Stimulated activated CD4-positive, alpha-beta T cell treated with anti-CD3 and anti-CD28 coated beads, Interleukin-4, amount 100 ng/mL, for 48 hours (primary cell): ENCODE measurements at regions not wholly inside any gene's neighbourhood (a gene's known extent, or its start where the extent isn't known, plus 50 kb on each side); places are given as distances from the start of the nearest gene placed in this dataset.

Experiments
- DNase-seq, 2 donors: peaks; one replicate each; pipeline ENCODE4 v3.0.0-alpha.2; 2020; ENCODE audit warnings: low read depth in 2 of 2

DNA sequence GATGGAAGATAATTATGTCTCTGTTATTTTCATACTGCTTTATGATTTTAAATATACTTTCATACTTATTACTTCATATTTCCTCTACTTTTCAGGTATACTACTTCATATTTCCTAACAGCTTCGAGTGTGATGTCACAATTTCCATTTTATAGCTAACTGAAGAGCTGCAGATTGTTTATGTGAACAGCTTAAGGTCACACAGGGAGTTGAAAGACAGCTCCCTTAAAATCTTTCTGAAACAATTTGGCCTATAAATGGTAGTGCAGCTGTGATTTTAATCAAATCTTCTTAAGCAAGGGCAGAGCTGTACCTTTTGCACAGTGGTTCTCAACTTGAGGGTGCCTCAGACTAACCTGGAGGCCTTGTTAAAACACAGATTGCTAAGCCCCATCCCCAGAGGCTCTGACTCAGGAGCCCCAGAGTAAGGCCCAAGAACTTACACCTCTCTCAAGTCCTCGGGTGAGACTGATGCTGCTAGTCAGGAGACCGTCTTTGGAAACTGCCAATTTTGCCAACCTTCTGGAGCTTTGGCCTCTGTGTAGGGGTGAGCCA lies 347.0 kb upstream of the HSF2 start:
- no peak for DNase-seq

DNA sequence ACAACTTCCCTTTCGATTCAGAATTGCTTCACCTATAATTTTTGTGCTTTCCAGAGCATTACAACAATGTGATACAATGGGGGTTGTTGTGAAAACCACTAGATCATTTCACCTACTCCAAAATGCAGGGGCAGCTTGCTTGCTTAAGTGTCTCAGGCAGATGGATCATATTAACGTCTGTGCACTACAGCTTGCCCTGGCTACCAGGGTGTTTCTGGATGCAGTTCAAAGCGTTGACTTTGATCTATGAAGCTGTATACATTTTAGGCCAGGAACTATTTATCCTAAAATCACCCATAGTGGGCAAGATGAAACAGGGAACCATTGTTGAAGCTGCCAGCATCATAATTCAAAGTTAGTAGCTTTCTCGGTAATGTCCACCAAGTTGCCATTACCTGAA lies 339.5 kb upstream of the HSF2 start:
- no peak for DNase-seq

DNA sequence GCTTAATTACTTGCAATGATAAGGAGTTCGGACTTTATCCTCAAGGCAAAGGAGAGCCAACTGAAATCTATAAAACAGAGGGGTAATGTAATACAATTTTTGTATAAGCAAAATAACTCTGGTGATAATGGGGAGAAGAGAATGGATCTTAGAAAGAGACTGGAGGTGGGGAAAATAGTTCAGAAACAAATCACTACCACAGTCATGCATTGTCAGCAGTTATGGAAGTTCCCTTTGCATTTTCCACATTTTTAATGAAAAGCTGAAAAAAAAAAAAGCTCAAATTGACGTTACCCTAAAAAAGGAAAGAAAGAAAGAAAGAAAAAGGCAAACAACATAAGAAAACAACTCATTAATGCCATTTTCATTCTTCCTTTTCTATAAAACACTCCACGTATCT lies 337.6 kb upstream of the HSF2 start:
- DNase-seq = no peak

DNA sequence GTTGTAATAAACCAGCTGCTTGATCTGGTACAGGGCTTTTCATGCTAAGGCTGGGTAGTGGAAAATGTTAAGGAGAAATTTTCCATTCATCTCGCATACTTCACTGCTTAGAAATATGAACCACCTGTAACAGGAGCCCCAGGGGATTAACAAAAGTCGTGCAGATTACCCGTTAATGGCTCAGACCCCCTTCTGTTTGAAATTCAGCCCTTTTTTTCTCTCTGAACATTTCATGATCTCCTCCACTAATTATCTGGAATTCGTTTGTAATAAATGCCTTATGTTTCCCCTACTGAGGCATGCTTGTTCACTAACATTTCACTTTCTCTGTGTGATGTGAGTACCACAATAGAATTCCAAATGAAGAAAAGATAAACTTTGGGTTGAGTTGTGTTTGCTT lies 336.4 kb upstream of the HSF2 start:
- DNase-seq = no peak

DNA sequence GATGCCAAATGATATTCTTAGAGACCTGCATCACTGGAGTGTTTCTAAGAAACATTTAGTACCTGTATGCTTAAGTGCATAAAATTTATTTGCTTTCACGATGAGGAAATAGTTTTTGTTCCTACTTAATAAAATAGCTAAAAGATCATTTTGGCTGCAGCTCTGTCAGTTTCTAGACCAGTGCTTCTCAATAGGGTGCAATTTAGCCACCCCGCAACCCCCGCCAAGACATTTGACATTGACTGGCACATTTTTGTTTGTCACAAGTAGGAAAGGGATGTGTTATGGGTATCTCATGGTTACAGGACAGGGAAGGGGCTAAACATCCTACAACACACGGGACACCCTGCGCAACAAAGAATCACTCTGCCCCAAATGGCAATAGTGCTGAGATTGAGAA lies 335.7 kb upstream of the HSF2 start:
- DNase-seq = no peak

DNA sequence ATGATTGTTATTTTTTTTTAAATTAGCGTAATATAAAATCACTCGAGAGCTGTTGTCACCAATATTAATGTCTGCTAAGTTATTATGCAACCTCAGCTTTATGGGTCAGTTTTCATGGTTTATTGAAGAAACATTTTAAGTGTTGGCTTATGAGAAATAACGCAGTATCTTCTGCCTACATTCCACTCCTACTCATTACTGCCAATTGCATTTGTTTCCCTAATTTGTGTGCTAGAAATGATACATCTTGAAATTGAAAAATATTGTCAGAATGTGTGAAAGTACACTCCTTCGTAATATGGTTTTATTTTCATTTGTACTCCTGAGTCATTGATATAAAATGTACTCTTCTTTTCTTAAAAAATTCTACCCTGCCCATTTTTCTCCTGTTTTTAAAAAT lies 333.3 kb upstream of the HSF2 start:
- DNase-seq = no peak

DNA sequence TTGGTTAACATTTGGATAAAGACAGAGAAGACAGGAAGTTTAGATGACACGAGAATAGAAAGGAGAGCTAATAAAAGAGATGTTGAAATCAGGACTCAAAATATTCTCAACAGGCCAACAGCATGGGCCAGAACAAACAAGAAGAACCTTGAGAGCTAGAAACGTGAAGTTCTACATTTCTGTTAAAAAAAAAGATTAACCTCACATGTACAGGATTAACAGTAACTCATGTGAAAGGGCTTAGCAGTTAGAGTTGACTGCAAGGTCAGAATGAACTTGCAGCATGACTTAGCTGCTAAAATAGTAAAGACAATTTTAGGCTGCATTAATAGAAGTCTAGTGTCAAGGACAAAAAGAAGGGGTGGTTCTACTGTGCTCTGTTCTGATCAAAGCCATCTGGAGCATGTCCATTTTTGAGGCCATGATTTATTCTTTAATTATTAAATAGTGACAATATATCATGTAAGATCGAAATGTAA lies 331.1 kb upstream of the HSF2 start:
- no peak for DNase-seq

DNA sequence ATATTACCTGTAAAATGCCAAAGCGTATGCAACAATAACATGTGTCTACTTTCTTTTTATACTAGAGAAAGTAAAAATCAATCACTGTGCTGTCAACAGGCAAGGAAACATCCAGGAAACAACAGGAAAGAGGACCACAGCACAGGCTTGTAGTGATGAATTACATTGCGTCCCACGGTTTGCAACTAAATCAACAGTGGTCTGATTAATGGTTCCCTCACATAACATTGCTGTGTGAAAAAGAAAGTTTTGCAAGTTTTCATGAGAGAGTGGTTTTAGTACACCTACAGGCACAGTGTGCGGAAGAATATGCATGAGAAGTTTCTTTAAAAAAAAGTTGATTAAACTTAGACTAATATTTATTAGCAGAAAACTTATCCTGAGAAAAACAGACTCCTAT lies 329.5 kb upstream of the HSF2 start:
- DNase-seq = no peak

DNA sequence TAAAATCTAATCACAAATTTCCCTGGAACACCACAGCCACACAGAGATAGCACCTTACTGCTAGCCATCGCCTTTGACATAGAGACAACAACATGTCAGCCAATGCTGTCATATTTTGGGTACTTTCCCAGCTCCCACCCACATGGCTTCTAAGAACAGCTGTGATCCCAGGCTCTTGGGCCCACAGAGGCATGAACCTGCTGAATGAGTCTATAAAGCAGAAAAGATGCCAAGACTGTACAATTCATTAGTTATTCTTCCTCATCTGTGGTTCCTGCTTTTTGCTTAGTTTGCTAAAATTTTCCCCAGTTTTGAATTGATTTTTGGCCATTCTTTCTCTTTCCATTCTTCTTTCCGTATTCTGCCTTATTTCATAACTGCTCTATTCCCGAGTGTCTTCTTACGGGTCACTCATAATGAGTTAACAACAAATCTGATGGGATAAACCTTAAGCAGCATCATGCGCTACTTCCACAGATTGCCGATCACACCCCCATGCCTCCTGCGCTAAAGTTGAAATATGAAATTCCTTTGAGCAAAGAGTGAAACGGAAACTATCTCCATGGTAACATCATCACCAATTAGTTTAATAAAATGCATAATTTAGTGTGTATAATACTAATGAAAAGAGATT lies 327.3 kb upstream of the HSF2 start:
- DNase-seq = no peak

DNA sequence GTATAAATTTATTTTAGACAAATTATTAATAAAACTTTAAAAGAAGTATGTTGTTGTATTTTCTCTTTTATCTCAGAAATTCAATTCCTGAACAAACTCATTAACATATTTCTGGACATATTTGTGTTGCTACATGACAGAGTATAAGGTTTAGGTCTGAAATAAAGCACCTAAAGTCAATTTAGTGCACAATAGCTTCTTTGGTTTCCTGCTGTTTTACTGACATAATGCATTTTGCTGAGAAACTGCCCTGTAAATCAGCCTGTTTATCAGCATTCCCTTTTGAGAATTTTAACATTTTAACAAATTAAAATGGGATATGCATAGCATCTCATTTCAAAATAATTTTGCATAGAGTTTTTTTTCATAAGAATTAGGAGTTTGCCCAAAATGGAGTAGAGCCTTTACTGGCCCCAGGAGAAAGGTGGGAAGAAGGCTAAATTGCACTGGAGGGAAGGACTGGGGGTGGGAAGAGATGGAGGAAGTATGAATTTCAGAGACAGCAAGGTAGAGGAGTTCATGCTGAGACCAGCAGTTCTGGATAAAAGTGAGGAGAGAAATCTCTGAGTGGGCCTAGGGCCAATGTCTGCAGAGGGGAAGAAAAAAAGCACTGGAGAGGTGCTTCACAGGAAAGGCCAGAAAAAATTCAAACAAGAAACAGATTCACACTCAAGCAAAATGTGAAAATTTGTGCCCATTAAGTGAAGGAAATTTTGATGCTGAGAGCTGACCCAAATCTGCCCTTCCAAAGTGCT lies 324.2 kb upstream of the HSF2 start:
- DNase-seq = no peak

DNA sequence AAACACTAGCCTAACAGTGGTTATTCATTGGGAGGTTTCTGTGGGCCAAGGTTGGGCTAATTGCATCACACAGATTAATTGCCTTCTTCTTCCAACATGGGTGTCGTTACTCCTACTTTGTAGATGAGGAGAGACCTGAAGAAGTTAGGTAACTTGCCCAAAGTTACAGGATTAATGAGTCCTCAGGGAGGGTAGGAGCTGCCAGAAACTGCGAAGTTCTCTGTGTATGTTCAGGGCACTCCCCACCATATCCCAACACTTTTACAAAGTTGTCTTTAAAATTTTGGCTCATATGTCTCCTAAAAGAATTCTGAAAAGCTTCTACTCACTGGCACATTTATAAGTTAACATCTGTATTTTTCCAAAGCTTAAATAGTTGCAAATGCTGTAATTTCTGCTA lies 323.5 kb upstream of the HSF2 start:
- no peak for DNase-seq

DNA sequence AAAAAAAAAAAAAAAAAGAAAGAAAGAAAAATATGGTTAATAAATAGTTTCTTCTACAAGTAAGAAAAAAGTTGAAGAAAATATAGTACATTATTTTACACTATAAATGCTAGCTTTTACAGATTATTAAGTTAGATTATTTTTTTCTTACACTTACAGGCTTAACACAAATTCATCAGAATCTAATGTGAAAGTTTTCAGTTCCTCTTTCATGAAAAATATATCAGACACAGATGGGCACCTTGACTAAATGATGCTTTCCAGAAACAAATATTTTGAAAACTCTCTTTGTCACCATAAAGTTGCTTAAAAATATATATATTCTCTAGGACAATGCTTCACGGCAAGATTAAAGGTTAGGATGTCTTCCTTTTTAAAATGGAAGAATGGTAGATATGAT lies 321.8 kb upstream of the HSF2 start:
- no peak for DNase-seq

DNA sequence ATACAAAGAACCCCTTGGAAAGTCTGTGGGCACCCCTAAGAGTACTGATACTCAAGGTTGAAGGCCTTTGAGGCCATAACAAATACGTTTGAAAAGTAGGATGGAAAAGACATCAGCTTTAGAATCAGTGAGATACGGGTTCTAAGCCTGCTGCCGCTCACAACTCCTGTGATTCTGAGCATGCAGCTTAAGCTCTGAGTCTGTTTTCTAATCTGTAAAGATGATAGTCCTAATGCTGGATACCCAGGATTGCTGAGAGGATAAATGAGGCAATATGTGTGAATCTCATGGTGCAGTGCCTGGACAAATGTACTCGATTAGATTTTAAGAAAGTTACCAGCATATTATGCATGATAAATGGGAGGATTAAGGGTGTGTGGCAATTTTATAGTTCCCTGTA lies 321.0 kb upstream of the HSF2 start:
- DNase-seq = no peak

DNA sequence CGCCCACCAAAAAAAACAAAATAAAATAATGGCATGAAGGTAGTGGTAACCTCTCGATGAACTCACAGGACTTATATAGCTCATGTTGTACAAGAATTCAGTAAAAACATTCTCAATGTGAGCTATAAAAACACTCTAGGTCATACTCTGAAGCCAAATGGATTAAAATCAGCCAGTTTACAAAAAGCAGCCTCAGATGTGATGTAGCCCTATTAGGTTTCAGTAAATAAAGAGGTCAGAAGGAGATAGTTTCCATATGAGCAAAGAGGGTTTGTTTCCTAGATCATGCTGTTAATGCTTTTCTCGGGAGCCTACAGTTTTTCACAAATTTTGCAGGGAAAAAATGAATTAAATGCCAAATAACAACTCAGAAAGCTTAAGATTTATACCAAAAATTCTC lies 319.5 kb upstream of the HSF2 start:
- DNase-seq = no peak

DNA sequence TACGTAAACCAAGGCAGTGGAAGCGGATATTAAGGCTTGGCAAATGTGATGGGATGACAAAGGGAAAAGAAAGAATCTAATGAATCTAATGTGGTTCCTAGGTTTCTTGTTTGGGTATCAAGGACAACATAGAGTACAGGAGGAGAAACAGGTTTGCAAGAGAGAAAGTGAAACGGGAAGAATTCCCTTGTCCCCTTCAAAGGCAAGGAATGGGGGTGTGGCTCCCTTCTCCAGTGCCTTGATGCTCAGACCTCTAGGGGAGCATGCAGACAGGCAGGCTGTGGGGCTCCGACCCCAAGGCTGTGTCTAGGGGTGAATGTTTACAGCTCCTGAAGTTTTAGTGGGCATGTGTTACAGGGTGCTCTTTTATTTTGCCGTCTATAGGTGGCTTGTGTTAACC lies 317.5 kb upstream of the HSF2 start:
- no peak for DNase-seq

DNA sequence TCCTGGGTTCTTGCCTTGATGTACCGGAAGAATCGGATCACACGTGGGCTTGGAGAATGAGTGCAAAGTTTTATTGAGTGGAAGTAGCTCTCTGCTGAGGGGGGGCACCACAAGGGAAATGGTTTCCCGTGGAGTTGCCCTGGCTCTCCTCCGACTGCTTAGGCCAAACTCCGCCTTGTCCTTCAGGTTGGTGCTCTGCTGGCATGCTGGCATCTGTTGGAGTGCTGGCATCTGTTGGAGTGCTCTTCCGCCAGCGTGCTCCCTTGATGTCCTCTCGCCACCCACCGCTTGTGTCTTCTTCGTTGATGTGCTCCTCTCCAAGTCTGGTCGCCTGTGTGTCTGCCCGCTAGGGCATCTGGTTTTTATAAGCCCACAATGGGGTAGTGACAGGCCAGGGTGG lies 317.1 kb upstream of the HSF2 start:
- DNase-seq = no peak

DNA sequence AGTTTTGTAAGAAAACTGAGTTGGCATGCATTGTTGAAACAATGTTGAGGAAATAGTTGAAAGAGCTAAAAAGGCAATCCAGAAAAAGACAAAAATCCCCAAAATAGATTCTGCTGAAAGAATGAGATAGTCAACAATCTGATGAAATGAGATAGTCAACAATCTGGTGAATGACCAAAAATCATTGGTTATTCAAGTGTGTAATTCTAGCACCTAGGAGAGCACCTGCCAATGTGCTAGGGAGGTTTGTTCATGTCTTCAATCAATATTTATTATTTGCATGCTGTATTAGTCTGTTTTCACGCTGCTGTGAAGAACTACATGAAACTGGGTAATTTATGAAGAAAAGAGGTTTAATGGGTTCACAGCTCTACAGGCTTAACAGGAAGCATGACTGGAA lies 307.1 kb upstream of the HSF2 start:
- no peak for DNase-seq

DNA sequence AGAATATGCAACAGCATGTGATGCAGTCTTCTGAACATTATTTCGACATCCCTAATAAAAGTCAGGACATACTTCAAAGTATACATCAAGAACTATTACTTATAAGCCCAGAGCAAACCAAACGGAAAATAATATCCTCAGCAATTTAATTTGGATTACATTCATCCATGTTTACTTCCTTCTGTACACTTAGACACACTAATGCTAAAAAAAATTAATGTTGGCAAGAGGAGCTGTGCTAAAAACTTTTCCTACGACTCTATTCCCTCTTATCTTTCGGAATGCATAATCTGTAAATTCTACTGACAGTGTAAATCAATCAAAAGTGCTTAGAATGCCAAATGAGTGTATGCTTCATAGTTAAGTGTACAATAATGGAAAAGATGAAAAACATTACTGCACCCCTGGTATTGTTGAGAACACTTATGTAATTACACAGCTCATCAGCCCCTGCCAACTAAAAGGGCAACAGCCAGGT lies 301.2 kb upstream of the HSF2 start:
- no peak for DNase-seq

DNA sequence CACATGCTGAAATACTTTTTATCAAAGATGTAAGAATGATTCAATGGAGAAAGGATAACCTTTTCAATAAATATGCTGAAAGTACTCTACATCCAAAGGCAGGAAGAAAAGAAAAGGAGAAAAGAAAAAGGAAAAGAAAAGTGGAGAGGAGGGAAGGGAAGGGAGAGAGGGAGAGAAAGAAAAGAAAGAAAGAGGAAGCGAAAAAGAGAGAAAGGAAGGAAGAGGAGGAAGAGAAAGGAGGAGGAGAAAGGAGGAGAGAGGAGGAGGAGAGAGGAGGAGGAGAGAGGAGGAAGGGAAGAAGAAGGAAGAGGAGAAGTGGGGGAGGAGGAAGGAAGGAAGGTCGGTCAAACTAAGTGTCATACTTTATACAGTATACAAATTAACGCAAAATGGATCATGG lies 297.4 kb upstream of the HSF2 start:
- DNase-seq = no peak

DNA sequence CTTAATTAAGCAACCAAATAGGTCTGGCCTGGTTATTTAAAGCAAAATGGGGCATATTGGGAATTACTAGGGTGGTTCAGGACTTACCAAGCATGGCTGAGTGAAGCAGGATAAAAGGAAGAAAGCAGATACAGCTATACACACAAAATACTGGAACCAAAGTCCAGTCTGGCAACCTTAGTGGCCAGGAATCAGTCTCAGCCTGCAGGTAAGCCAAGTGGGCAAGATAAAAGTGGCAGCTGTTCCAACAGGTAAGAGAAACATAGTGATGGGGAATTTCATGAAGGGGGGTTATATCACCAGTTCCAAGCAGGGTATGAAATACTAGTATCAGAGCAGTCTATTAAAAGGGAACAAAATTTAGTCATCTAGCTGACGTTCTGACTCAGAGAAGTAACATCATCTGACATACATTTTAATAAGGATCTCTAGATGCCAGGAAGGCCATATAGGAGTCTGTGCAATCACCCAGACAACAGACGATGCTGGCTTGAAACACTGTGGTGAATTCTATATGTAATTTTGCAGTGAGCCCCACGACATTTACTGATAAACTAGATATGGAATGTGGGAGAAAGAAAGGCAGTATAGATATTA lies 292.1 kb upstream of the HSF2 start:
- DNase-seq = no peak

DNA sequence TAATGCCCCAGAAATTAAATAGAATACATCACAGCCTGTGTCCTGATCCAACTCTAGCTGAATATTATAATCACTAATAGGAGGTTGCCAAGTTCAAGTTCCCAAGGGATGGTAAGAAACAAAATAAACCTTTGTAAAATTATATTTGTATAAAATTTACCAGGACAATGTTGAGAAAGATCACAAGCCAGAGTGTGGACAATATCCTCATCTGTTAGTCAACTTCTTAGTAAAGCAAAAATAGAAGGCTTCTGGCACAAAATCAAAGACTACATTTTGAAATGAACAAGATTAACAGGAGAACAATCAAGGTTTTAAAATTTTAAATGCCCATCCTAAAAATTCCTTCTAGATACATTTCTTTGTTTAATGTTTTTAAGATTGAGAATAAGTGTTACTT lies 290.4 kb upstream of the HSF2 start:
- no peak for DNase-seq

DNA sequence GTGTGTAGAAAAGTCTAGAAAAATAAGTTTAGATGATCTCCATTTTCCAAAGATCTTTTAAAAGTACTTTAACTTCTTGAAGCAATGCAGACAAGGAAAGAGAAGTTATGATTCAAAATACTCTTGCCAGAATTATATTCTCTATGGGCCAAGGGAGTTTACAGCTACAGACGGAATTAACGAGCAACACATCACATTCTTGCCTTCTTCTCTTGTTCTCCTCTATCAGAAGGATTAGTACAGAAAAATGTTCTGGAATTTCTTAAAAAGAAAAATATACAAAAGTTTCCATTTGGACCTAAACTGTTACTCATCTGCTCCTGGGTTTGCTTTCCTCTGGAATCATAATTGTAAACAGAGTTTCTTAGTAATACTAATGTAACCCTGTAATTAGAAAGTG lies 284.7 kb upstream of the HSF2 start:
- DNase-seq = no peak
